ENCODE measurements at regions not wholly inside any gene's neighbourhood (a gene's known extent, or its start where the extent isn't known, plus 50 kb on each side); places are given as distances from the start of the nearest gene placed in this dataset.

DNA sequence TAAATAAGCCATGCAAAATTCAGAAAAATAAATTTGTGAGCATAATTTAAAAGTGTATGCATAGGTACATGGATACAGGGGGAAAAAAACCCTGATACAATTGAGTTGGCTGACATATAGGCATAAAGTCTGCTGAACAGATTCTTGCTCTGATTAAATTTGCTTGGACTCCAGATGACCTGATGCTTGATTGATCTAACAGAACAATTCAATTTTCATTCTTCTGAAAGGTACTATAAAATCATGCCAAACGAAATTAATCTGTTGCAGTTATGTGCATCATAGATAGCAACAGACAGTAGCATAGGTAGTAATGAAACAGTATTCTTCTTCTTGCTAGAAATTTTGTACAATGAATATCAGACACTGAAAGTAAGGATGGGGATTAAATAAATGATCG lies 578.2 kb upstream of the SLITRK6 start:
- TF ChIP-seq, protein P1, sequence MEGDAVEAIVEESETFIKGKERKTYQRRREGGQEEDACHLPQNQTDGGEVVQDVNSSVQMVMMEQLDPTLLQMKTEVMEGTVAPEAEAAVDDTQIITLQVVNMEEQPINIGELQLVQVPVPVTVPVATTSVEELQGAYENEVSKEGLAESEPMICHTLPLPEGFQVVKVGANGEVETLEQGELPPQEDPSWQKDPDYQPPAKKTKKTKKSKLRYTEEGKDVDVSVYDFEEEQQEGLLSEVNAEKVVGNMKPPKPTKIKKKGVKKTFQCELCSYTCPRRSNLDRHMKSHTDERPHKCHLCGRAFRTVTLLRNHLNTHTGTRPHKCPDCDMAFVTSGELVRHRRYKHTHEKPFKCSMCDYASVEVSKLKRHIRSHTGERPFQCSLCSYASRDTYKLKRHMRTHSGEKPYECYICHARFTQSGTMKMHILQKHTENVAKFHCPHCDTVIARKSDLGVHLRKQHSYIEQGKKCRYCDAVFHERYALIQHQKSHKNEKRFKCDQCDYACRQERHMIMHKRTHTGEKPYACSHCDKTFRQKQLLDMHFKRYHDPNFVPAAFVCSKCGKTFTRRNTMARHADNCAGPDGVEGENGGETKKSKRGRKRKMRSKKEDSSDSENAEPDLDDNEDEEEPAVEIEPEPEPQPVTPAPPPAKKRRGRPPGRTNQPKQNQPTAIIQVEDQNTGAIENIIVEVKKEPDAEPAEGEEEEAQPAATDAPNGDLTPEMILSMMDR (IDR thresholded peaks at IDR 0.05): no peak
- TF ChIP-seq POLR2A (IDR thresholded peaks at IDR 0.05): no peak
- WGBS, 2 donors: 25 to 28% methylated on average over 2 of the region's 2 CpGs
- Histone ChIP-seq H3K27ac (no peak overlapping the region), H3K9me3 (no peaks in the 10 kb centered on the region), H3K36me3 (replicated peaks in 1 of 2; ENCODE audit: insufficient read depth in 1 of 2, low read depth in 2 of 2) (no peaks in the 10 kb centered on the region), H3K4me1 (no peaks in the 10 kb centered on the region), H3K27me3 (no peaks in the 10 kb centered on the region), H3K4me3 (no peak overlapping the region)
- intact Hi-C loops (cut with DNase I): no loop called here
- no peak for ATAC-seq
- DNase-seq: no peak

DNA sequence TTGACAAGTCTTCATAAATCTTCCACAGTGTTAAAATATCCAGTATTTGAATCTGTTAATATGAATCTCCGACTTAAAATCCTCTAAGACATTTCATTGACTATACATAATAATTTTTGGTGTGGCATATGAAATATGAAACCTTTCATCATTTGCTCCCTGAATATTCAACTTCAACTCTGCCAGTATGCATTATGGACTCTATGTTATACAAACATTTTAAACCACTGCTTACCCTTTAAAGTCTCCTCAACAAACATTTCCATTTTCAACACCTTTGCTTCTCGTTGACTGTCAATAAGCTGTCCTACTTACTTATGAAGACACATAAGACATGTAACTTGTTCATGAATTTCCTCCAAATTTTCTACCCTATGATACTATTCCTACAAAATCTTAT lies 579.4 kb upstream of the SLITRK6 start:
- intact Hi-C loops (cut with DNase I): no loop called here
- WGBS, 2 donors: 46 to 53% methylated on average over 2 of the region's 2 CpGs
- Histone ChIP-seq H3K27me3 (no peaks in the 10 kb centered on the region), H3K4me3 (no peak overlapping the region), H3K4me1 (no peaks in the 10 kb centered on the region), H3K27ac (no peak overlapping the region), H3K9me3 (no peaks in the 10 kb centered on the region), H3K36me3 (replicated peaks in 1 of 2; ENCODE audit: insufficient read depth in 1 of 2, low read depth in 2 of 2) (no peaks in the 10 kb centered on the region)
- ATAC-seq (no peak), DNase-seq (no peak)
- TF ChIP-seq, protein P1 (IDR thresholded peaks at IDR 0.05): no peak
- no peak for TF ChIP-seq POLR2A (IDR thresholded peaks at IDR 0.05)

DNA sequence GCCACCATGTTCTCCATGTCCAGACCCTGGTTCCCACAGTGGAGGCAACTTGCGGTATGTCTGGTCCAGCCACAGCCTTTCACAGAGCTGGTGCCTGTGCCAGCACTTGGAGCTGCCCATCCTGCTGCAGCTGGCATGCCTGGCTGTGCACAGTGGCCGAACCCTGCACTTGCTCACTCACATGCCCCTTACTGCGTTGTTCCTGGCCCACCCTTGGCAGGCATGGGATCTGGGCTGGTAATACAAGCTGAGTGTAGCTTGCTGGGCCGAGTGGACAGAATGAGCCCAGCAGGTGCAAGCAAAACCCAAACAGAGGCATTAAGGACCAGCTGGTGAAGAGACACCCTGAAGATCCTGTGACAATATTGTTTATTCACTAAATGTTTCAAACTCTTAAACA lies 583.9 kb upstream of the SLITRK6 start:
- no peak for DNase-seq
- Histone ChIP-seq H3K4me1 (no peaks in the 10 kb centered on the region), H3K27ac (no peak overlapping the region), H3K27me3 (no peaks in the 10 kb centered on the region), H3K9me3 (no peaks in the 10 kb centered on the region), H3K4me3 (no peak overlapping the region), H3K36me3 (replicated peaks in 1 of 2; ENCODE audit: insufficient read depth in 1 of 2, low read depth in 2 of 2) (no peaks in the 10 kb centered on the region)
- WGBS, 2 donors: 57 to 62% methylated on average over 4 of the region's 4 CpGs
- TF ChIP-seq, protein P1 (IDR thresholded peaks at IDR 0.05): no peak
- no peak for TF ChIP-seq POLR2A (IDR thresholded peaks at IDR 0.05)
- intact Hi-C loops (cut with DNase I): no loop called here
- no peak for ATAC-seq

DNA sequence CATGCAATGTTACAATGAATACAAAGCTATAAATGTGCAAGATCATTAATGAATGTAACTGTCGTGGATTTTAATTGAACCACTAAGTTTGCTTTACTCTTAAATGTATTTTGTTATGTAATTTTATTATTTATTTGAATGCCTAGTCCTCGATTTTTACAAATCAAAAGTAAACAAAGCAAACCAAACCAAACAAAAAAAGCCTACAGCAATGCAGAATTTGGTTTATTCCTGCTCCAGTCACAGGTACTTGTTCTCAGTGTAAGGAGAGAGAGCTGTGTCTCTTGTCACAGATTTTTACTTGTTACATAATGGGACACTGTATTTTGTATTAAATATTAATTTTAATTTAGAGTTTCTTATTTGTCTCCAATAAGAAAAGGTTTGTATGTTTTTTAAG lies 584.3 kb upstream of the SLITRK6 start:
- no peaks in the 10 kb centered on the region for H3K36me3 ChIP-seq (replicated peaks in 1 of 2; ENCODE audit: insufficient read depth in 1 of 2, low read depth in 2 of 2)
- TF ChIP-seq, protein P1 (IDR thresholded peaks at IDR 0.05): no peak
- TF ChIP-seq POLR2A (IDR thresholded peaks at IDR 0.05): no peak
- H3K4me3 ChIP-seq: no peak overlapping the region
- no peak overlapping the region for H3K27ac ChIP-seq
- H3K4me1 ChIP-seq: no peaks in the 10 kb centered on the region
- intact Hi-C loops (cut with DNase I): no loop called here
- ATAC-seq: no peak
- H3K9me3 ChIP-seq: no peaks in the 10 kb centered on the region
- 24 to 25% methylated on average over 2 of the region's 2 CpGs for WGBS, 2 donors
- H3K27me3 ChIP-seq: no peaks in the 10 kb centered on the region
- no peak for DNase-seq

DNA sequence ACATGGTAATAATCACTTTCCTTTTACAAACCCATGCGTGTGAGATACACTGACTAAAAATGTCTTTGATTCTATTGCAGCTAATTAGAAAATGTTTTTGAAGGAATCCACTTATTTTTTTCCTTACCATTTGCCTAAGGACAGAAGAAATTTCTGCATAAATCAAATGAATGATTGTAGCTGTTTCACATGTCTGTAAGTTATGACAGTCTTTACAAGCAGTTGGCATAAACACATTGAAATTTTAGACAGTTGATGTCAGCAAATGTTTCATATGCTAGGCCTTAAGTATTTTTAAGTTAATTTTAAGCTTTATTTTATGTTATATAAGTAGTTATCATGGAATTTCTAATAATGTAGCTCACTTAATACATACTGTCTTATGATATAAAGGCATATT lies 598.4 kb upstream of the SLITRK6 start:
- TF ChIP-seq POLR2A (IDR thresholded peaks at IDR 0.05): no peak
- TF ChIP-seq, protein P1 (IDR thresholded peaks at IDR 0.05): no peak

More for the DNA sequence above, 598.4 kb upstream of the SLITRK6 start:
- Histone ChIP-seq H3K4me1 (no peaks in the 10 kb centered on the region), H3K4me3 (no peak overlapping the region), H3K27ac (no peak overlapping the region), H3K9me3 (no peaks in the 10 kb centered on the region), H3K27me3 (no peaks in the 10 kb centered on the region), H3K36me3 (replicated peaks in 1 of 2; ENCODE audit: insufficient read depth in 1 of 2, low read depth in 2 of 2) (no peaks in the 10 kb centered on the region)
- intact Hi-C loops (cut with DNase I): no loop called here
- DNase-seq (no peak), ATAC-seq (no peak)
- 58 to 83% methylated on average over 1 of the region's 1 CpG for WGBS, 2 donors

Data from body of pancreas (tissue), 4 donors.